ENCODE measurements at regions not wholly inside any gene's neighbourhood (a gene's known extent, or its start where the extent isn't known, plus 50 kb on each side); places are given as distances from the start of the nearest gene placed in this dataset.
"Not testable (repeated sequence)": the region's sequence is repeated elsewhere in the genome, so short reads cannot be mapped to it uniquely, and the experiment has no call there.

- DNase-seq = no peak
Observed at GRCh38 chr18:22705328-22705727, 227.8 kb upstream of the RBBP8 start.

GRCh38 chr18:22706025-22706424, 227.1 kb upstream of the RBBP8 start:
- DNase-seq = not testable (repeated sequence)

GRCh38 chr18:22709288-22710060, 223.7 kb upstream of the RBBP8 start:
- DNase-seq = no peak

GRCh38 chr18:22710673-22711191, 222.4 kb upstream of the RBBP8 start:
- no peak for DNase-seq

- no peak for DNase-seq
Observed at GRCh38 chr18:22711192-22711685, 221.9 kb upstream of the RBBP8 start.

- DNase-seq = no peak
Observed at GRCh38 chr18:22713511-22713910, 219.6 kb upstream of the RBBP8 start.

GRCh38 chr18:22717536-22717935, 215.6 kb upstream of the RBBP8 start:
- not testable (repeated sequence) for DNase-seq

GRCh38 chr18:22723221-22723620, 209.9 kb upstream of the RBBP8 start:
- DNase-seq = no peak

GRCh38 chr18:22723773-22724172, 209.4 kb upstream of the RBBP8 start:
- no peak for DNase-seq

- no peak for DNase-seq
Observed at GRCh38 chr18:22726469-22726868, 206.7 kb upstream of the RBBP8 start.

GRCh38 chr18:22728016-22728415, 205.1 kb upstream of the RBBP8 start:
- no peak for DNase-seq

- no peak for DNase-seq
Observed at GRCh38 chr18:22728481-22729105, 204.5 kb upstream of the RBBP8 start.

- DNase-seq = no peak
Observed at GRCh38 chr18:22731398-22731797, 201.7 kb upstream of the RBBP8 start.

GRCh38 chr18:22734105-22734661, 198.9 kb upstream of the RBBP8 start:
- DNase-seq = no peak

GRCh38 chr18:22734791-22735627, 198.1 kb upstream of the RBBP8 start:
- no peak for DNase-seq

GRCh38 chr18:22737054-22737453, 196.1 kb upstream of the RBBP8 start:
- no peak for DNase-seq

- DNase-seq = no peak
Observed at GRCh38 chr18:22739061-22739642, 194.0 kb upstream of the RBBP8 start.

GRCh38 chr18:22739789-22740188, 193.3 kb upstream of the RBBP8 start:
- no peak for DNase-seq

- no peak for DNase-seq
Observed at GRCh38 chr18:22741318-22741717, 191.8 kb upstream of the RBBP8 start.

- DNase-seq = no peak
Observed at GRCh38 chr18:22742409-22742808, 190.7 kb upstream of the RBBP8 start.

GRCh38 chr18:22745966-22746365, 187.2 kb upstream of the RBBP8 start:
- no peak for DNase-seq

GRCh38 chr18:22752014-22752413, 181.1 kb upstream of the RBBP8 start:
- DNase-seq = no peak
